ENCODE measurements at regions not wholly inside any gene's neighbourhood (a gene's known extent, or its start where the extent isn't known, plus 50 kb on each side); places are given as distances from the start of the nearest gene placed in this dataset.

DNA sequence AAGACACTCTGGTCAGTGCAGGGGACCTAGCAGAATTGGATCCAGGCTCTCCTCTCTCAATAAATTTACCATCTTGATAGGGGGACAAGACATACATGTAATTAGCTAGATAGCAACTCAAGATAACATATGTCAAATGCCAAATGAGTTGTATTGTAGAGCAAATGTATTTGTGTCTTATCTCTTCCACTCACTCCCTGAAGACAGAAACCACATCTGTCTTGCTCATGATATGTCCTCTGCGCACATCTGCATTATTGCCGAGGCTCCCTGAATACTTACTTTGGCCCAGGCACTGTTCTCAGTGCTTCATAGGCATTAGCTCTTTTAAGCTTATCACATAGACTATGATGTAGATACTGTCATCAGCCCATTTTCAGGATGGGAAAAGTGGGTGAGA is 122.9 kb upstream of the GATA6 start:
- TF ChIP-seq EZH2phosphoT487 (IDR thresholded peaks at IDR 0.05; ENCODE audit: borderline replicate concordance) = no peak
- TF ChIP-seq, protein P1, sequence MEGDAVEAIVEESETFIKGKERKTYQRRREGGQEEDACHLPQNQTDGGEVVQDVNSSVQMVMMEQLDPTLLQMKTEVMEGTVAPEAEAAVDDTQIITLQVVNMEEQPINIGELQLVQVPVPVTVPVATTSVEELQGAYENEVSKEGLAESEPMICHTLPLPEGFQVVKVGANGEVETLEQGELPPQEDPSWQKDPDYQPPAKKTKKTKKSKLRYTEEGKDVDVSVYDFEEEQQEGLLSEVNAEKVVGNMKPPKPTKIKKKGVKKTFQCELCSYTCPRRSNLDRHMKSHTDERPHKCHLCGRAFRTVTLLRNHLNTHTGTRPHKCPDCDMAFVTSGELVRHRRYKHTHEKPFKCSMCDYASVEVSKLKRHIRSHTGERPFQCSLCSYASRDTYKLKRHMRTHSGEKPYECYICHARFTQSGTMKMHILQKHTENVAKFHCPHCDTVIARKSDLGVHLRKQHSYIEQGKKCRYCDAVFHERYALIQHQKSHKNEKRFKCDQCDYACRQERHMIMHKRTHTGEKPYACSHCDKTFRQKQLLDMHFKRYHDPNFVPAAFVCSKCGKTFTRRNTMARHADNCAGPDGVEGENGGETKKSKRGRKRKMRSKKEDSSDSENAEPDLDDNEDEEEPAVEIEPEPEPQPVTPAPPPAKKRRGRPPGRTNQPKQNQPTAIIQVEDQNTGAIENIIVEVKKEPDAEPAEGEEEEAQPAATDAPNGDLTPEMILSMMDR (conservative IDR thresholded peaks at IDR 0.05; ENCODE audit: low read length) = no peak
